Immature natural killer cell (primary cell): ENCODE measurements at regions not wholly inside any gene's neighbourhood (a gene's known extent, or its start where the extent isn't known, plus 50 kb on each side); places are given as distances from the start of the nearest gene placed in this dataset.

Source experiments
- DNase-seq, 3 donors: peaks; one replicate each; pipeline ENCODE4 v3.0.0; 2022; ENCODE audit warnings: mixed read lengths in 1 of 3
- H3K27ac Mint-ChIP-seq, 6 donors: one replicate each; pipeline ENCODE4 v1.8.0; 2020; ENCODE audit warnings: mixed read lengths in 6 of 6, mild to moderate bottlenecking in 5 of 6, inconsistent platforms in 4 of 6, moderate library complexity in 3 of 6
- H3K27me3 Mint-ChIP-seq, 3 donors: one replicate each; pipeline ENCODE4 v1.8.0; 2020 to 2021; ENCODE audit warnings: low read depth in 3 of 3, mild to moderate bottlenecking in 3 of 3, mixed read lengths in 3 of 3, moderate library complexity in 3 of 3, inconsistent platforms in 1 of 3
- H3K36me3 Mint-ChIP-seq, 3 donors: one replicate each; pipeline ENCODE4 v1.8.0; 2020; ENCODE audit warnings: mixed read lengths in 3 of 3, inconsistent platforms in 2 of 3, mild to moderate bottlenecking in 2 of 3
- H3K4me1 Mint-ChIP-seq, 2 donors: one replicate each; pipeline ENCODE4 v1.8.0; 2020; ENCODE audit warnings: inconsistent platforms in 2 of 2, mild to moderate bottlenecking in 2 of 2, mixed read lengths in 2 of 2, moderate library complexity in 1 of 2
- H3K4me3 Mint-ChIP-seq, 5 donors: one replicate each; pipeline ENCODE4 v1.8.0; 2020; ENCODE audit warnings: mild to moderate bottlenecking in 5 of 5, mixed read lengths in 5 of 5, inconsistent platforms in 3 of 5, moderate library complexity in 3 of 5
- H3K9me3 Mint-ChIP-seq, 6 donors: one replicate each; pipeline ENCODE4 v1.8.0; 2020; ENCODE audit warnings: mild to moderate bottlenecking in 6 of 6, mixed read lengths in 6 of 6, inconsistent platforms in 4 of 6, moderate library complexity in 3 of 6

DNA sequence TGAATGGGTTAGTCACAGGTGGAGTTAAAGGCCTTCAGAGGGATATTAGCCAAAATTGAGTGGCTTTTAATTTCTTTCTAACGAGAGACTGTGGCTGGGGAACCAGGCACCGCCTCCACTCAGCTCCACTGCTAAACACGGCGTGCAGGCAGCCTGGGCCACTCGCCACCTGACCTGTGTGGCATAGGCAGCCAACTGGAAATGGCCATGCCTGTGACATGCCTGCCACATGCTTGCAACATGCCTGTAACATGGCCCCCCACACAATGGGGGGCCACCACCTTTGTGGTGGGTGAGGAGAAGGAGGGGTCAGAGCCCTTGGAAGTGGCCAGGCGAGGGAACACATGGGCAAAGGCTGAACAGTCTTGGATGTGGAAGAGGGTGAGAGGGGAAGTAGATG is 60.1 kb upstream of the PAX2 start:
- peaks cover 0 to 4% (median 0%) of the 10 kb centered on the region in 3 donors for H3K36me3 Mint-ChIP-seq
- H3K27me3 Mint-ChIP-seq: peaks cover 11 to 39% (median 31%) of the 10 kb centered on the region in 3 donors
- no peaks in the 10 kb centered on the region for H3K9me3 Mint-ChIP-seq
- no peak for DNase-seq
- H3K4me3 Mint-ChIP-seq: no peak overlapping the region
- no peak overlapping the region for H3K27ac Mint-ChIP-seq
- no peaks in the 10 kb centered on the region for H3K4me1 Mint-ChIP-seq

DNA sequence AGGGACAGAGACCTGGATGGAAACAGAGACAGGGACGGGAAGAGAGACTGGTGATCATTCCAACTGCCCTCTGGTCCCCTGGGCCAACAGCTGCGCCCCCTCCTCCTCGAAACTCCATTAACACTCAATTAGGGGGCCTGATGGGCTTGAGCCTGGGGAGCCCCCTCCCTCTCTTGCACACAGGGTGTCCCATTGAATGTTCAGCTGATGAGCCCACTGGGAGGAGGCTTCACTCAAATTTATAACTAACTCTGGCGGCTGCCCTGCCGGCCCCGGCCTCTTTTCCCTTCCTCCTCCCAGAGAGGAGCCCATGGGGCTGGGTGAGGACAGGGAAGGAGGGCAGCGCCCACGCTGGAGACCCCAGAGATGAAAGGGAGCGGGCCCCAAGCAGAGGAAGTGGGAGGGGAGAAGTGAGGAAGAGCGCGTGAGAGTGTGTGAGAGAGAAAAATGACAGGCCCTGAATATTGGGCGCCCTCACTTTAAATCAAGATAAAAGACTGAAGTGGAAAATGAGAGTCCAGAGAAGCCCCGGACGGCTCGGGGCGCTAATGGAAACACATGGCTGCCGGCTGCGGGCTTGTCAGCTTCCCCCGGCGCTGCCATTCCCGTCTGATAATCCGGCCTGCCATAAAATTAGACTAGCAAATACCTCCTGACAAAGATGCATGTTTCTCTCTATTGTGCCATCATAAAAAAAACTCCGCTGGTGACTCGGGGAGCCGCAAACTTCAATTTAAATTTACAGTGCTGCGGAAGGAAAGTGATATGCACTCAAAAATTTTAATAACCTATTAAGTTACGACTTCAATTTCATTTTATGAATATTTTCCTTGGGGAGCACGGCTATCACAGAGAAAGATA is 58.0 kb upstream of the PAX2 start:
- Mint-ChIP-seq H3K9me3 (no peaks in the 10 kb centered on the region), H3K27me3 (peaks cover 16 to 36% (median 28%) of the 10 kb centered on the region in 3 donors), H3K27ac (no peak overlapping the region), H3K36me3 (peaks cover 0 to 4% (median 0%) of the 10 kb centered on the region in 3 donors), H3K4me3 (no peak overlapping the region), H3K4me1 (no peaks in the 10 kb centered on the region)
- no peak for DNase-seq

DNA sequence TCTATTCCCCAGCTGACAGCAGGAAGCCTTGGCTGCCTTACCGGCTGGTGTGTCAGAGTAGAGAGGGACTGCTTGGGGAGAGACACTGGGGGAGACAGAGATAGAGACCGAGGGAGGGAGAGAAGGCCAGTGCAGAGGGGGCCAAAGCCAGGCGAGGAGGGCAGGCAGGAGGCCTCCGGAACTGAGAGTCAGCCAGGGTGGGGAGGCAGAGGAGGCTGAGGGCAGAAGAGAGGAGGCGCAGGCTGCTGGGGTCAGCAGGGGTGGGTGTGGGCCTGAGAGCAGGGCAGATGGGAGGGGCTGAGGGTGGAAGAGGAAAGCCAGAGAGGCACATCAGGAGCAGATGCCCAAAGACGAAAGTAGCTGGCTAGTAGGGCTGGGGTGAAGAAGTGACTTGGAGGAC is 57.2 kb upstream of the PAX2 start:
- no peak for DNase-seq
- Mint-ChIP-seq H3K9me3 (no peaks in the 10 kb centered on the region), H3K27ac (no peak overlapping the region)

DNA sequence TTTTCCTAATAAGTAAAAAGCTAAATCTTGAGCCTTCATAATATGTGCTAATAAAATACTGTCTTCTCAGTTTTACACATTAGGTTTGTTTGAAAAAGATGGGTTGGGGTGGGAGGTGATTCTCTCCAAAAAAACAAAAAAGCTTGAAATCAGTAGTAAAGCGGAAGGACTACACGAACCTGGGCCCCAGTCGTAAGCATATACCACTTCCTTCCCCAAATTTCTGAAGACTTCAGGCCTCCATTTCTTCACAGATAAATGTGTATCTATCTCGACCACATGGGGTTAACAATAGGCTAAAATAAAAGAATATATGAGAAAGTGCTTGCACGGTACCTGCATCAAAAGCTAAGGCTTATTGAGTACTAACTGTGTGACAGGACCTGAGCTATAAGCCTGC is 51.6 kb upstream of the PAX2 start:
- no peak for DNase-seq
- Mint-ChIP-seq H3K36me3 (no peaks in the 10 kb centered on the region), H3K27ac (no peak overlapping the region), H3K4me3 (no peak overlapping the region), H3K9me3 (no peaks in the 10 kb centered on the region), H3K4me1 (no peaks in the 10 kb centered on the region), H3K27me3 (peaks cover 6 to 9% (median 7%) of the 10 kb centered on the region in 3 donors)

More for the DNA sequence above, 57.2 kb upstream of the PAX2 start:
- Mint-ChIP-seq H3K27me3 (peaks cover 14 to 28% (median 23%) of the 10 kb centered on the region in 3 donors), H3K4me3 (no peak overlapping the region), H3K36me3 (peaks cover 0 to 4% (median 0%) of the 10 kb centered on the region in 3 donors), H3K4me1 (no peaks in the 10 kb centered on the region)
